KMS-11 (cell line): ENCODE measurements at regions not wholly inside any gene's neighbourhood (a gene's known extent, or its start where the extent isn't known, plus 50 kb on each side); places are given as distances from the start of the nearest gene placed in this dataset.

Experiments
- H2AFZ ChIP-seq: fragments of 200-600 bp; sonication (generic); 2 replicates; pipeline ENCODE4 v1.6.1; 2016; ENCODE audit warnings: antibody characterized with exemption, mixed run types, low read depth
- H3K27ac ChIP-seq: fragments of 200-600 bp; sonication (generic); 2 replicates; pipeline ENCODE4 v1.6.1; 2016; ENCODE audit warnings: mild to moderate bottlenecking, mixed run types
- H3K27me3 ChIP-seq: fragments of 200-600 bp; sonication (generic); 2 replicates; pipeline ENCODE4 v1.6.1; 2017; ENCODE audit warnings: mild to moderate bottlenecking, low read depth, mixed run types, moderate library complexity; ENCODE audit not compliant: insufficient read depth
- H3K36me3 ChIP-seq: fragments of 200-600 bp; sonication (generic); 2 replicates; pipeline ENCODE4 v1.6.1; 2017; ENCODE audit warnings: mild to moderate bottlenecking, mixed run types; ENCODE audit not compliant: insufficient read depth
- H3K4me1 ChIP-seq: fragments of 200-600 bp; sonication (generic); 2 replicates; pipeline ENCODE4 v1.6.1; 2016; ENCODE audit warnings: mild to moderate bottlenecking, low read depth, mixed run types; ENCODE audit not compliant: poor library complexity, severe bottlenecking
- H3K4me2 ChIP-seq: fragments of 200-600 bp; sonication (generic); 2 replicates; pipeline ENCODE4 v1.7.0; 2016; ENCODE audit warnings: mild to moderate bottlenecking, mixed run types
- H3K4me3 ChIP-seq: fragments of 200-600 bp; sonication (generic); IDR thresholded peaks from 2 replicates; pipeline ENCODE4 v1.6.1; 2017; ENCODE audit warnings: low read depth, low read length, mixed read lengths; ENCODE audit not compliant: insufficient read depth
- H3K79me2 ChIP-seq: fragments of 200-600 bp; sonication (generic); 2 replicates; pipeline ENCODE4 v1.6.1; 2016; ENCODE audit warnings: low read depth, mixed run types; ENCODE audit not compliant: insufficient read depth
- H3K9ac ChIP-seq: fragments of 200-600 bp; sonication (generic); 2 replicates; pipeline ENCODE4 v1.6.1; 2016; ENCODE audit warnings: mild to moderate bottlenecking, mixed run types
- H4K20me1 ChIP-seq: fragments of 200-600 bp; sonication (generic); 2 replicates; pipeline ENCODE4 v1.6.1; 2016; ENCODE audit warnings: mild to moderate bottlenecking, mixed run types; ENCODE audit not compliant: insufficient read depth
- TF ChIP-seq, protein P1 (sequence below): fragments of 200-600 bp; sonication (generic); conservative IDR thresholded peaks from 2 replicates; pipeline ENCODE4 v1.6.1; 2017; ENCODE audit warnings: low read depth, mild to moderate bottlenecking, antibody characterized with exemption, low read length, moderate library complexity, mixed read lengths

DNA sequence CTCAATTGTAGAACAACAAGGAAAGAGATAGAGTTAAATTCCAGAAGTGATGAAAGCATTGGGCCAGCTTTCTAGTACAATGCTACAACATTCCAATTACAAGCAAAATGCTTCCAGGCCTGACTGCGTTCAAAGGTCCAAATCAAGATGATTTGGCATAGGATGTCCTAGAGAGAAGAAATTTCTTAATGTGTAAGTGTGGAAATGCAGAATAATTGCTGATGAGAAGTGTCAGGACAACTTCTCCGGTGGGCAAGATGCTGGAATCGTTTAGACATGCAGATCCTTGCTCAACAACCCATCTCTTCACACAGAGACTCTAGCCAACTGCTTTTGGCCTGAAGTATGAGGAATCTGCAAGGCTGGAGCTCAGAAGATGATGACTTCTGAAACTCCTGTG, 71.1 kb upstream of the PDZRN3 start:
- H3K4me1 ChIP-seq: no peaks in the 10 kb centered on the region
- H3K27ac ChIP-seq: no peak overlapping the region
- H3K27me3 ChIP-seq: no peaks in the 10 kb centered on the region
- H3K36me3 ChIP-seq: no peaks in the 10 kb centered on the region
- no peak overlapping the region for H3K4me2 ChIP-seq
- no peak overlapping the region for H3K9ac ChIP-seq
- TF ChIP-seq, protein P1, sequence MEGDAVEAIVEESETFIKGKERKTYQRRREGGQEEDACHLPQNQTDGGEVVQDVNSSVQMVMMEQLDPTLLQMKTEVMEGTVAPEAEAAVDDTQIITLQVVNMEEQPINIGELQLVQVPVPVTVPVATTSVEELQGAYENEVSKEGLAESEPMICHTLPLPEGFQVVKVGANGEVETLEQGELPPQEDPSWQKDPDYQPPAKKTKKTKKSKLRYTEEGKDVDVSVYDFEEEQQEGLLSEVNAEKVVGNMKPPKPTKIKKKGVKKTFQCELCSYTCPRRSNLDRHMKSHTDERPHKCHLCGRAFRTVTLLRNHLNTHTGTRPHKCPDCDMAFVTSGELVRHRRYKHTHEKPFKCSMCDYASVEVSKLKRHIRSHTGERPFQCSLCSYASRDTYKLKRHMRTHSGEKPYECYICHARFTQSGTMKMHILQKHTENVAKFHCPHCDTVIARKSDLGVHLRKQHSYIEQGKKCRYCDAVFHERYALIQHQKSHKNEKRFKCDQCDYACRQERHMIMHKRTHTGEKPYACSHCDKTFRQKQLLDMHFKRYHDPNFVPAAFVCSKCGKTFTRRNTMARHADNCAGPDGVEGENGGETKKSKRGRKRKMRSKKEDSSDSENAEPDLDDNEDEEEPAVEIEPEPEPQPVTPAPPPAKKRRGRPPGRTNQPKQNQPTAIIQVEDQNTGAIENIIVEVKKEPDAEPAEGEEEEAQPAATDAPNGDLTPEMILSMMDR: no peak
- H3K4me3 ChIP-seq: no peak overlapping the region
- no peaks in the 10 kb centered on the region for H3K79me2 ChIP-seq
- no peak overlapping the region for H2AFZ ChIP-seq
- no peaks in the 10 kb centered on the region for H4K20me1 ChIP-seq

- TF ChIP-seq, protein P1: no peak
- H3K27ac ChIP-seq: no peak overlapping the region
- H3K36me3 ChIP-seq: no peaks in the 10 kb centered on the region
- H3K9ac ChIP-seq: no peak overlapping the region
- H3K4me3 ChIP-seq: no peak overlapping the region
- no peaks in the 10 kb centered on the region for H3K27me3 ChIP-seq
- H4K20me1 ChIP-seq: no peaks in the 10 kb centered on the region
- H3K4me1 ChIP-seq: no peaks in the 10 kb centered on the region
- no peaks in the 10 kb centered on the region for H3K79me2 ChIP-seq
- H3K4me2 ChIP-seq: no peak overlapping the region
- no peak overlapping the region for H2AFZ ChIP-seq
These were observed 70.4 kb upstream of the PDZRN3 start for GRCh38 chr3:73694983-73695757.

- Histone ChIP-seq H3K36me3 (no peaks in the 10 kb centered on the region), H2AFZ (no peak overlapping the region), H4K20me1 (no peaks in the 10 kb centered on the region), H3K4me2 (no peak overlapping the region), H3K4me1 (no peaks in the 10 kb centered on the region), H3K9ac (no peak overlapping the region), H3K79me2 (no peaks in the 10 kb centered on the region), H3K4me3 (no peak overlapping the region), H3K27ac (no peak overlapping the region), H3K27me3 (no peaks in the 10 kb centered on the region)
- TF ChIP-seq, protein P1: no peak
These were observed 62.6 kb upstream of the PDZRN3 start for GRCh38 chr3:73687106-73688004.

GRCh38 chr3:73685061-73685460, 60.3 kb upstream of the PDZRN3 start:
- no peak overlapping the region for H3K4me3 ChIP-seq
- TF ChIP-seq, protein P1: no peak
- no peak overlapping the region for H3K4me2 ChIP-seq
- no peaks in the 10 kb centered on the region for H4K20me1 ChIP-seq
- H3K27ac ChIP-seq: no peak overlapping the region
- no peaks in the 10 kb centered on the region for H3K79me2 ChIP-seq
- no peaks in the 10 kb centered on the region for H3K4me1 ChIP-seq
- H3K36me3 ChIP-seq: no peaks in the 10 kb centered on the region
- no peaks in the 10 kb centered on the region for H3K27me3 ChIP-seq
- H2AFZ ChIP-seq: no peak overlapping the region
- H3K9ac ChIP-seq: no peak overlapping the region
